ENCODE measurements at regions not wholly inside any gene's neighbourhood (a gene's known extent, or its start where the extent isn't known, plus 50 kb on each side); places are given as distances from the start of the nearest gene placed in this dataset.

GRCh38 chr22:47647720-47648119 lies 885.3 kb downstream of the TBC1D22A start:
- H3K4me3 ChIP-seq (replicated peaks; ENCODE audit: low read depth, low read length) = no peak overlapping the region
- no peak for DNase-seq (ENCODE audit: extremely low read depth, low read depth)
- no peak for TF ChIP-seq CTCF (IDR thresholded peaks at IDR 0.05; ENCODE audit: low read depth, low read length, missing control alignments)

- no peak for TF ChIP-seq CTCF (IDR thresholded peaks at IDR 0.05; ENCODE audit: low read depth, low read length, missing control alignments)
- no peak overlapping the region for H3K4me3 ChIP-seq (replicated peaks; ENCODE audit: low read depth, low read length)
- DNase-seq (ENCODE audit: extremely low read depth, low read depth) = no peak
Measured at GRCh38 chr22:47647181-47647580, 884.7 kb downstream of the TBC1D22A start.

DNA sequence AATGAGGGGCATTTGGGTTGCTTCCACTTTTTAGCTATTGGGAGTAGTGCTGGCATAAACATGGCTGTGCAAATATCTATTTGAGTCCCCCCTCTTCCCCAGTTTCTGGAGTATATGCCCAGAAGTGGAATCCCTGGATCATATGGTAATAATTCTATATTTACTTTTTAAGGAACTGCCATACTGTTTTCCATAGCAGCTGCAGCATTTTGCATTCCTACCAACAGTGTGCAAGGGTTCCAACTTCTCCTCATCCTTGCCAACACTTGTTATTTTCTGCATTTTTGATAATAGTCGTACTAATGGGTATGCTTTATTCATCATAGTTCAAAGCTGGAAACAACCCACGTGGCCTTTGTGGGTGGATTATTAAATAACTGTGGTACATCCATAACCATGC lies 883.5 kb downstream of the TBC1D22A start:
- no peak for DNase-seq (ENCODE audit: extremely low read depth, low read depth)
- TF ChIP-seq CTCF (IDR thresholded peaks at IDR 0.05; ENCODE audit: low read depth, low read length, missing control alignments) = no peak
- H3K4me3 ChIP-seq (replicated peaks; ENCODE audit: low read depth, low read length) = no peak overlapping the region

GRCh38 chr22:47645450-47645914 lies 883.0 kb downstream of the TBC1D22A start:
- H3K4me3 ChIP-seq (replicated peaks; ENCODE audit: low read depth, low read length) = no peak overlapping the region
- DNase-seq (ENCODE audit: extremely low read depth, low read depth) = no peak
- no peak for TF ChIP-seq CTCF (IDR thresholded peaks at IDR 0.05; ENCODE audit: low read depth, low read length, missing control alignments)

GRCh38 chr22:47634347-47634746 lies 871.9 kb downstream of the TBC1D22A start:
- H3K4me3 ChIP-seq (replicated peaks; ENCODE audit: low read depth, low read length) = no peak overlapping the region
- no peak for TF ChIP-seq CTCF (IDR thresholded peaks at IDR 0.05; ENCODE audit: low read depth, low read length, missing control alignments)
- no peak for DNase-seq (ENCODE audit: extremely low read depth, low read depth)

- TF ChIP-seq CTCF (IDR thresholded peaks at IDR 0.05; ENCODE audit: low read depth, low read length, missing control alignments) = no peak
- H3K4me3 ChIP-seq (replicated peaks; ENCODE audit: low read depth, low read length) = no peak overlapping the region
- DNase-seq (ENCODE audit: extremely low read depth, low read depth) = no peak
Measured at GRCh38 chr22:47633111-47633510, 870.7 kb downstream of the TBC1D22A start.

- TF ChIP-seq CTCF (IDR thresholded peaks at IDR 0.05; ENCODE audit: low read depth, low read length, missing control alignments) = no peak
- H3K4me3 ChIP-seq (replicated peaks; ENCODE audit: low read depth, low read length) = no peak overlapping the region
- no peak for DNase-seq (ENCODE audit: extremely low read depth, low read depth)
Measured at GRCh38 chr22:47632701-47633100, 870.3 kb downstream of the TBC1D22A start.
